ENCODE measurements at regions not wholly inside any gene's neighbourhood (a gene's known extent, or its start where the extent isn't known, plus 50 kb on each side); places are given as distances from the start of the nearest gene placed in this dataset.

- TF ChIP-seq POLR2AphosphoS5 (IDR thresholded peaks at IDR 0.05) = no peak
- TF ChIP-seq, protein P1, sequence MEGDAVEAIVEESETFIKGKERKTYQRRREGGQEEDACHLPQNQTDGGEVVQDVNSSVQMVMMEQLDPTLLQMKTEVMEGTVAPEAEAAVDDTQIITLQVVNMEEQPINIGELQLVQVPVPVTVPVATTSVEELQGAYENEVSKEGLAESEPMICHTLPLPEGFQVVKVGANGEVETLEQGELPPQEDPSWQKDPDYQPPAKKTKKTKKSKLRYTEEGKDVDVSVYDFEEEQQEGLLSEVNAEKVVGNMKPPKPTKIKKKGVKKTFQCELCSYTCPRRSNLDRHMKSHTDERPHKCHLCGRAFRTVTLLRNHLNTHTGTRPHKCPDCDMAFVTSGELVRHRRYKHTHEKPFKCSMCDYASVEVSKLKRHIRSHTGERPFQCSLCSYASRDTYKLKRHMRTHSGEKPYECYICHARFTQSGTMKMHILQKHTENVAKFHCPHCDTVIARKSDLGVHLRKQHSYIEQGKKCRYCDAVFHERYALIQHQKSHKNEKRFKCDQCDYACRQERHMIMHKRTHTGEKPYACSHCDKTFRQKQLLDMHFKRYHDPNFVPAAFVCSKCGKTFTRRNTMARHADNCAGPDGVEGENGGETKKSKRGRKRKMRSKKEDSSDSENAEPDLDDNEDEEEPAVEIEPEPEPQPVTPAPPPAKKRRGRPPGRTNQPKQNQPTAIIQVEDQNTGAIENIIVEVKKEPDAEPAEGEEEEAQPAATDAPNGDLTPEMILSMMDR (IDR thresholded peaks at IDR 0.05) = no peak
Measured at GRCh38 chr11:11755871-11756270, 85.9 kb upstream of the USP47 start.
